ENCODE measurements at regions not wholly inside any gene's neighbourhood (a gene's known extent, or its start where the extent isn't known, plus 50 kb on each side); places are given as distances from the start of the nearest gene placed in this dataset.

DNA sequence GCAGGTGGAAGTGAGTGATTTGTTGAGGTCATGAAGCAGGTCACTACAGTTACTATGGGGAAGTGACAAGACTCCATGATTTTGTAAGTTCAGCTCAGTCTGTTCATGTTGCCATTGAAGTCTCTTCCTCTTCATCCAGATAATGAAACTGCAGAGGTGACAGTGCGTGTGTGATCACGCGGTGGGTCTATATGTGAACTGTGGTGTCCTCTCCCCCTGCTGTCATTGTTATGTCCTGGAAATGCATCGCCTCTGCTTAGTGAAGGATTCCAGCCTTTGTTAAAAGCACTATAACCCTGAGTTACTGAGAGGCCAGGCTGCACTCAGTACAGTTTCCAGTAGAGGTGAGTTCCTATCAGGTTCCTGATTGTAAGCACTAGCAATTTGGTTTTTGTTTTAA is 216.2 kb upstream of the RMST start:
- H3K27me3 ChIP-seq: no peaks in the 10 kb centered on the region
- no peaks in the 10 kb centered on the region for H3K4me1 ChIP-seq
- TF ChIP-seq, protein P1, sequence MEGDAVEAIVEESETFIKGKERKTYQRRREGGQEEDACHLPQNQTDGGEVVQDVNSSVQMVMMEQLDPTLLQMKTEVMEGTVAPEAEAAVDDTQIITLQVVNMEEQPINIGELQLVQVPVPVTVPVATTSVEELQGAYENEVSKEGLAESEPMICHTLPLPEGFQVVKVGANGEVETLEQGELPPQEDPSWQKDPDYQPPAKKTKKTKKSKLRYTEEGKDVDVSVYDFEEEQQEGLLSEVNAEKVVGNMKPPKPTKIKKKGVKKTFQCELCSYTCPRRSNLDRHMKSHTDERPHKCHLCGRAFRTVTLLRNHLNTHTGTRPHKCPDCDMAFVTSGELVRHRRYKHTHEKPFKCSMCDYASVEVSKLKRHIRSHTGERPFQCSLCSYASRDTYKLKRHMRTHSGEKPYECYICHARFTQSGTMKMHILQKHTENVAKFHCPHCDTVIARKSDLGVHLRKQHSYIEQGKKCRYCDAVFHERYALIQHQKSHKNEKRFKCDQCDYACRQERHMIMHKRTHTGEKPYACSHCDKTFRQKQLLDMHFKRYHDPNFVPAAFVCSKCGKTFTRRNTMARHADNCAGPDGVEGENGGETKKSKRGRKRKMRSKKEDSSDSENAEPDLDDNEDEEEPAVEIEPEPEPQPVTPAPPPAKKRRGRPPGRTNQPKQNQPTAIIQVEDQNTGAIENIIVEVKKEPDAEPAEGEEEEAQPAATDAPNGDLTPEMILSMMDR (IDR thresholded peaks at IDR 0.05): no peak
- H3K9me3 ChIP-seq: no peaks in the 10 kb centered on the region
- no peaks in the 10 kb centered on the region for H3K36me3 ChIP-seq
- DNase-seq (ENCODE audit: low spot score): no peak
- H3K27ac ChIP-seq: no peak overlapping the region
- H3K4me3 ChIP-seq: no peak overlapping the region

DNA sequence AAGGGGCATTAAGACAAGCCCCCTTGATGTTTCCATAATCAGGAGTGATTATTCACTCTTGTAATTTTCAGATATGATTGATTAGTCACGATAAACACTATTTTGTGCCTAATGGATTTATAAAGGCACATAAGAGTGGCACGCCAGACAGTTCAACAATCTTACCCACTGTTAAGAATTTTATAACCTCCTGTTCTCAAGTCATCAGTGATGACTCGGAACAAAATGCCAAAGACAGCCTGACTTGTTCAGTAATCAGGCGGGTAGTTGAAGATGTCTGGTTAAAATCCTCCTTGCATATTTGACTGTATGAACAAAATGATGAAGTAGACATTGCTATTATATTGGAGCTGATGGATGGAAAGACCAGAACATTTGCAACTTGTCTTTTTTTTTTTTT is 212.1 kb upstream of the RMST start:
- H3K27ac ChIP-seq: no peak overlapping the region
- H3K36me3 ChIP-seq: no peaks in the 10 kb centered on the region
- H3K4me3 ChIP-seq: no peak overlapping the region
- no peaks in the 10 kb centered on the region for H3K4me1 ChIP-seq
- DNase-seq (ENCODE audit: low spot score): no peak
- no peaks in the 10 kb centered on the region for H3K9me3 ChIP-seq
- TF ChIP-seq, protein P1 (IDR thresholded peaks at IDR 0.05): no peak
- no peaks in the 10 kb centered on the region for H3K27me3 ChIP-seq

DNA sequence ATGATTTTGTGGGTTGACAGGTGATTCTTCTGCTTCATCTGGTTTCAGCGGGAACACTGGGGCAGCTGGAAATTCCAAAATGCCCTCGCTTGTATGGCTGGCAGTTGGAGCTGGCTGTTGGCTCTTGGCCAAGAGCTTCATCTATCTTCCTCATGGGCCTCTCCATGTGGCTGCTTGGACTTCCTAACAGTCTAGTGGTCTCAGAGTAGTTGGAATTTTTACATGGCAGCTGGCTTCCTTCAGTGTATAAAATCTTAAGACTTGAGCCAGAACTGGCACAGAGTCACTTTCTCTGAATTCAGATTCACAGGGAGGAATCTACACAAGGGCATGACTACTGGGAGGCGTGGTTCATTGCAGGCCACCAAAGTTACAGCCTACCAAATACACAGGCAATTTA is 204.9 kb upstream of the RMST start:
- TF ChIP-seq, protein P1 (IDR thresholded peaks at IDR 0.05): no peak

DNA sequence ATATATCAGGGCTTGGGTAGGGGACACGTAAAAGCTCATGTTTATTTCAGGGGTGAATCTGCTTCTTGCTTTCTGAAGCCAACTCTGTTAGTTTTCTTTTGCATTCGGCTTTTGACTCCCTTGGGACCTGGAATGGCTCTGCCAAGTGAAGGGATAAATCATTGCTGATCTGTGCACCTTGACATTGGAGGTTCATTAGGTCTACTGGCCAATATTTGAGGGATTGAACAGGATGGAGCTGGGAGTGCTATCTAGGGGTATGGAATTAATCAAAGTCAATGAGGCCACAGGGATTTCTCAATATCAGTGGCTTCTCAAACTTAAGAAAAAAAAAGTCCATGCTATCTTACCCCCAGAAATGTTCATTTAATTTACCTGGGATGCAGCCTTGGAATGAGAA is 203.5 kb upstream of the RMST start:
- Histone ChIP-seq H3K36me3 (no peaks in the 10 kb centered on the region), H3K27ac (no peak overlapping the region), H3K27me3 (no peaks in the 10 kb centered on the region), H3K4me3 (no peak overlapping the region), H3K4me1 (no peaks in the 10 kb centered on the region), H3K9me3 (no peaks in the 10 kb centered on the region)
- no peak for DNase-seq (ENCODE audit: low spot score)
- TF ChIP-seq, protein P1 (IDR thresholded peaks at IDR 0.05): no peak

More for the DNA sequence above, 204.9 kb upstream of the RMST start:
- Histone ChIP-seq H3K4me3 (no peak overlapping the region), H3K4me1 (no peaks in the 10 kb centered on the region), H3K27me3 (no peaks in the 10 kb centered on the region), H3K27ac (no peak overlapping the region), H3K9me3 (no peaks in the 10 kb centered on the region), H3K36me3 (no peaks in the 10 kb centered on the region)
- DNase-seq (ENCODE audit: low spot score): no peak

DNA sequence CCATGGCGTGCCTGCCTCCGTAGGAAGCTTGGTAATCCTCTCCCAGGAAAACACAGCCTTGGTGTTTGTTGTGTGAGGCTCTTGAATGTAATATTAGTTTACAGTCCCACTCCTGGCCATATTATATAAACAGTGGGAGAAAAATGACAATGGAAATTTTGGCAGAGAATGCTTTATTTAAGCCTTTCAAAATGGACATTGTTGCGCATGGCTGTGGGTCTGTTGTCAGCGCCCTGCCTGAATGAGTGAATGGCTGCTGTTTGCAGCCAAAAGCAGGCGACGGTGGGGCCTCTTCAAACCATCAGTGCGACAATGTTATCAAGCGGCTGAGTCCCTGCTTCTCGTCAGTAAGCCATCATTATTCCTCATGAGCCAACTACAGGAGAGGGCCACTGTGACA is 201.8 kb upstream of the RMST start:
- H3K36me3 ChIP-seq: no peaks in the 10 kb centered on the region
- DNase-seq (ENCODE audit: low spot score): no peak
- no peaks in the 10 kb centered on the region for H3K4me1 ChIP-seq
- no peaks in the 10 kb centered on the region for H3K9me3 ChIP-seq
- no peaks in the 10 kb centered on the region for H3K27me3 ChIP-seq
- no peak overlapping the region for H3K27ac ChIP-seq
- no peak overlapping the region for H3K4me3 ChIP-seq
- TF ChIP-seq, protein P1 (IDR thresholded peaks at IDR 0.05): no peak

DNA sequence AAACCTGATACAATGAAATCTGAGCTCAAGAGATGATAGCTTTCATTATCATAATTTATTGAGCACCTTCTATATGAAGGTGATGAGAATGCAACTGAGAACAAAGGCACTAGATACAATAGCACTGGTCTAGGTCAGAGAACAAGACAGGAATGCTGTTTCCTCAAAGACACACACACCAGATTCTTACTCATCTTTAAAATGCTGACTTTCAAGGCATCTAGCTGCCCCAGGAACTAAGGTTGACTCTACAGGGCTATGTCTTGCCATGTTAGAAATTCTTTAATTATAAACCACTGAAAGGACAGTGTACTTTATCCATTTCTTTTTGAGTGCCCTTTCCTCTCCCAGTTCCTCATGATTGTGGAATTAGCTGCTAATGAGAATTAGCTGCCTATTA is 195.4 kb upstream of the RMST start:
- H3K36me3 ChIP-seq: no peaks in the 10 kb centered on the region
- no peak for DNase-seq (ENCODE audit: low spot score)
- no peak overlapping the region for H3K4me3 ChIP-seq
- no peaks in the 10 kb centered on the region for H3K27me3 ChIP-seq
- H3K9me3 ChIP-seq: no peaks in the 10 kb centered on the region
- H3K27ac ChIP-seq: no peak overlapping the region
- TF ChIP-seq, protein P1 (IDR thresholded peaks at IDR 0.05): no peak
- no peaks in the 10 kb centered on the region for H3K4me1 ChIP-seq

Data from right atrium auricular region (tissue), 2 donors.